HUES48 (cell line): ENCODE measurements at regions not wholly inside any gene's neighbourhood (a gene's known extent, or its start where the extent isn't known, plus 50 kb on each side); places are given as distances from the start of the nearest gene placed in this dataset.

Source experiments
- H3K27ac ChIP-seq: one replicate; pipeline ENCODE4 v1.7.0; 2013; ENCODE audit warnings: low read depth, low read length, inconsistent platforms
- H3K27me3 ChIP-seq: 2 replicates; pipeline ENCODE4 v1.6.1; 2013; ENCODE audit warnings: mild to moderate bottlenecking, low read length; ENCODE audit not compliant: control insufficient read depth, insufficient read depth
- H3K36me3 ChIP-seq: 2 replicates; pipeline ENCODE4 v1.6.1; 2013; ENCODE audit warnings: low read length; ENCODE audit not compliant: control insufficient read depth, insufficient read depth
- H3K4me1 ChIP-seq: 2 replicates; pipeline ENCODE4 v1.6.1; 2013; ENCODE audit warnings: mild to moderate bottlenecking, low read length; ENCODE audit not compliant: control insufficient read depth, insufficient read depth
- H3K4me3 ChIP-seq: 2 replicates; pipeline ENCODE4 v1.5.1; 2013; ENCODE audit warnings: mild to moderate bottlenecking, low read depth, low read length
- H3K9ac ChIP-seq: 2 replicates; pipeline ENCODE4 v1.6.1; 2013; ENCODE audit warnings: mild to moderate bottlenecking, low read depth, low read length, moderate library complexity
- H3K9me3 ChIP-seq: 2 replicates; pipeline ENCODE4 v1.6.1; 2013; ENCODE audit warnings: low read length; ENCODE audit not compliant: control insufficient read depth, insufficient read depth

DNA sequence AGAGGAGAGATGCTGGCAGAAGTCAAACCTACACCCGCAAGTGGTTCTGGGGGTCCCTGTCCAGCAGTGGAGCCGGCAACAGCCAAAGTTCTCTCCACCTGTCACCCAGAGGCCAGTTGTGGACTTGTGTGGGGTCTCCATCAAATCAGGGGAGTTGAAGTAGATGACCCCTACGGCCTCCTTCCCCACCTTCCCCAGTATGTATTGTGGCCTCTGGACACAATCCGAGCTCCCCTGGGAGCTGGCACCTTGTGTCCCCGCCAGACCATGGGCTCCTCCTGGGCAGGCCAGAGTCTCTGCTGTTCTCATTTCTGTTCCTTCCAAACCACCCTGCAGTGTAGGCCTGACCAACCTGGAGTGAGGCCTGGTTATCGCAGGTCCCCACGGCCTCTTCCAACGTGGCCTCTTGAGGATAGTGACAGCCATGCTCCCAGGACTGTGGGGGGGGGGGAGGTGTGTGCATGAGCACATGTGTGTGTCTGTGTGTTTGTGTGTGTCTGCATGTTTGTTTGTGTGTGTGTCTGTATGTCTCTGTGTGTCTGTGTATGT, 246.4 kb downstream of the MATN1 start:
- Histone ChIP-seq H3K9ac (no peak overlapping the region), H3K9me3 (peaks cover 23% of the 10 kb centered on the region), H3K36me3 (no peaks in the 10 kb centered on the region), H3K4me3 (no peak overlapping the region), H3K27me3 (no peaks in the 10 kb centered on the region), H3K4me1 (no peaks in the 10 kb centered on the region), H3K27ac (no peak overlapping the region)

DNA sequence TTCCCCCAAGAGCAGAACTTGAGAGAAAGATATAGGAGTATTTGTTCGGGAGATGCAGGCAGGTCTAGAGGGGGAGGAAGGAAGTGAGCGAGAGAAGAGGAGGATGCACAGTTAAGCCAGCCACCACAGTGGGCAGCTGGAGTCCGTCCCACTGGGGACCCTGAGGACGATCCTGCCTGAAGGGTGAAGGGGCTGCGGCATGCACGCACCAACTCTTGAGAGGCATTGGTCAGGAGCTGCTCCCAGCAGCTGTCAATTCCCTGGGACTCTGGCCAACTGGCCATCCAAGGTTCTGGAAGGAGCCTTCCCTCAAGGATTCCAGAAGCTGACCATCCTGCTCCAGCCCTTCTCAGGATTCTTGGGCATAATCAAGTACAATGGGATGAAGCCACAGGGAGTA, 246.9 kb downstream of the MATN1 start:
- no peak overlapping the region for H3K27ac ChIP-seq
- peaks cover 19% of the 10 kb centered on the region for H3K9me3 ChIP-seq
- H3K4me1 ChIP-seq: no peaks in the 10 kb centered on the region
- H3K36me3 ChIP-seq: no peaks in the 10 kb centered on the region
- H3K9ac ChIP-seq: no peak overlapping the region
- no peak overlapping the region for H3K4me3 ChIP-seq
- H3K27me3 ChIP-seq: no peaks in the 10 kb centered on the region

DNA sequence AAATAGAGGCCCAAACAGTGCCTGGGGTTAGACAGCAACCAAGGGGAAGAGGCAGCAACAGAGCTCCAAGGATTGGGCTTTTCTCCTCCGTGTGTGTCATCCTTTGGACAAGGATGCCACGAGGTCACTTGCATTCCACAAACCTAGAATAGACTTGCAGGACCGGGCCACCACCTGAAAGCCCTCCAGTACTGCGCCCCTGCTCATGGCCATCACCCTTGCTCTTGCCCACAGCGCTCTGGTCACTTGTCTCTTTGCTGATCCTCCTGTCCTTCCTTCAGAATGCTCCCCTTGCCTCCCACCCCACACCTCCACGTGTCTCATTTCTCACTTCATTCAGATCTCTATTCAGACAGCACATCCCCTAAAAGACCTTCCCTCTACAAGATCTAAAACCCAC, 247.4 kb downstream of the MATN1 start:
- Histone ChIP-seq H3K9ac (no peak overlapping the region), H3K27ac (no peak overlapping the region), H3K4me1 (no peaks in the 10 kb centered on the region), H3K4me3 (no peak overlapping the region), H3K36me3 (no peaks in the 10 kb centered on the region), H3K9me3 (peaks cover 15% of the 10 kb centered on the region), H3K27me3 (no peaks in the 10 kb centered on the region)

DNA sequence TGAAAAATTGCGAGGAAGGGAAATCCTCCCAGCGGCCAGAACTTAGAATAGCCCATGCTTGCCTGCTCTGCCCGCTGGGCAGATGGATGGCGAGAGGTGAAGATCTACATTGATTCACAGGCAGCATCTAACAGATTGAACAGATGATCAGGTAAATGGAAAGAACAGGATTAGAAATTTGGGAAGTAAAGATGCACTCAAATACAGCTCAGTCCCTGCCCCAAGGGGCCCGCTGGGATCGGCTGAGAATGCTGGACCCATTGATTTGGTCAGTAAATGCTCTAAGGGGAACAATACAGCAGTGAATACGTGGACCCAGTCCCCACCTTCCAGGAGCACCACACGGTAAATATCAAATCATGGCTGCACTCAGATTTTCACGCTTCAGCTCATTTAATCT, 248.2 kb downstream of the MATN1 start:
- Histone ChIP-seq H3K9me3 (peaks cover 11% of the 10 kb centered on the region), H3K27me3 (no peaks in the 10 kb centered on the region), H3K4me1 (no peaks in the 10 kb centered on the region), H3K36me3 (no peaks in the 10 kb centered on the region), H3K4me3 (no peak overlapping the region), H3K27ac (no peak overlapping the region), H3K9ac (no peak overlapping the region)

DNA sequence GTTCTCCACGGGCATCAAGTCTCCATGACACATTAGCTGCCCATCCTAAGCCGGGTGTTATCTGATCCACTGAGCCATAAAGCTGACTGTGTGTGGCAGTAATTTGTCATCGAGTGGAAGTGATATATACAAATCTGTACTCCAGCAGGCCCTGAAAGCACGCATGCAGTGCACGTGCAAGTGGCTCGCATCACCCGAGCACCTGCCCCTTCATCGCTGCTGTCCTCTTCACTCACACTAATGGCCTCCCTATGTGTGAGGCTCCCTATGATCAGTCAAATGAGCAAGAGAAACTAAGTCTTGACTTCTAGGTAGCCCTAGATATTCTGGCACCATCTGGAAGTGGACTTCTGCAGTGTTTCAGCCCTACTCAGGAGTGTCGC, 248.6 kb downstream of the MATN1 start:
- Histone ChIP-seq H3K9ac (no peak overlapping the region), H3K36me3 (no peaks in the 10 kb centered on the region), H3K4me3 (no peak overlapping the region), H3K9me3 (peaks cover 8% of the 10 kb centered on the region), H3K4me1 (no peaks in the 10 kb centered on the region), H3K27me3 (no peaks in the 10 kb centered on the region), H3K27ac (no peak overlapping the region)

DNA sequence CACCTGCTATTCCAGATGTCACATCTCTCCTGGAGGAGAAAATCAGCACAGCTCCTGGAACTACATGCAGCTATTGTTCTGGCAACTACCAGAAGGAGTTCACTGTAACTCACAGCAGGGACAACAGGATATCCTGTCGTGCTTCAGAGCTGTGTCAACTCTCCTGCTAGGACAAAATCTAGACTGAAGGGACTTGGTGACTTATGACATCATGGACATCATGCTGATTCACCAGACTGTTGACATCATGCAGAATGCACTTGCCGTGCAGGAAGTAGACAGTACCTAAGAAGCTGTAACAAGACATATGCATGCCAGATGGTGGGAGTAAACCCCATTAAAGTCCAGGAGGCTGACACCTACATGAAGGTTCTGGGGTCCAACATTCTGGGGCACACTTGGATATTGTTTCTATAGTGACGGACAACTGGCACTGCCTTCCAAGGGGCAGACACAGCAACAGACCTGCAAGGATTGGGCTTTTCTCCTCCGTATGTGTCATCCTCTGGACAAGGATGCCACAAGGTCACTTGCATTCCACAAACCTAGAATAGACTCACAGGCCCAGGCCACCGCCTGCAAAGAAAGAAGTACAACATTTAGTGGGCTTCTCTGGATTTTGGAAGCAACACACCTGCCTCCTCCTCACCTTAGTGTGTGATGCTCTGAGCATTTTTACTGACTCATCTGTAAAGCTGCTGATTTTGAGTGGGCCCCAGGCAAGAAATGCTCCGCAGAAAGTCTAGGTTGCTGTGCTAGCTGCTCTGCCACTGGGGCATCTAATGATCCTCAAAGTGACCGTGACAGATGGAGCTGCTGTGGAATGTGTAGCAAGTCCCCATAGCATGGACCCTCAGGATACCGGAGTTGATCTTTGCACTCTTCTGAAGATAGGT, 249.2 kb downstream of the MATN1 start:
- Histone ChIP-seq H3K9me3 (peaks cover 6% of the 10 kb centered on the region; the same call in 1 of the 2 replicates), H3K4me1 (no peaks in the 10 kb centered on the region), H3K9ac (no peak overlapping the region), H3K27ac (no peak overlapping the region), H3K4me3 (no peak overlapping the region), H3K27me3 (no peaks in the 10 kb centered on the region), H3K36me3 (no peaks in the 10 kb centered on the region)

DNA sequence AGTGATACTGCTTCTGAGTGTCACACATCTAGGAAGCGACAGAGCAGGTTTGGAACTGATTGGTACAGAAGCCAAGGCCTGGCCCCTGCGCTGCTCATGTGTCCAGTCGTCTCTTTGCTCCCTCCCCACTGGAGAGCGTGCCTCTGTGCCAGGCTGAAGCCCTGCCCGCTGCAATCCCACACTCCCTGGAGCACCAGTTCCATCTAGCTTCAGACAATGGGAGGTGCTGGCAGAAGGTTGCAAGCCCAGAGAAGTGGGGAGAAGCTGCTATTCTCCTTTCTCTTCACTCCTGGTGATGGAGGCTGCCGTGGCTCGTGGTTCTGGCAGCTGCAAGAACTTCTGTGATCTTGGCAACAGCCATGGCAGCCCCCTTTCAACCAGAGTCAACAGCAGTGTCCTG, 250.9 kb downstream of the MATN1 start:
- Histone ChIP-seq H3K9me3 (peaks cover 3% of the 10 kb centered on the region; the same call in 1 of the 2 replicates), H3K9ac (no peak overlapping the region), H3K27me3 (no peaks in the 10 kb centered on the region), H3K27ac (no peak overlapping the region), H3K36me3 (no peaks in the 10 kb centered on the region), H3K4me1 (no peaks in the 10 kb centered on the region), H3K4me3 (no peak overlapping the region)

DNA sequence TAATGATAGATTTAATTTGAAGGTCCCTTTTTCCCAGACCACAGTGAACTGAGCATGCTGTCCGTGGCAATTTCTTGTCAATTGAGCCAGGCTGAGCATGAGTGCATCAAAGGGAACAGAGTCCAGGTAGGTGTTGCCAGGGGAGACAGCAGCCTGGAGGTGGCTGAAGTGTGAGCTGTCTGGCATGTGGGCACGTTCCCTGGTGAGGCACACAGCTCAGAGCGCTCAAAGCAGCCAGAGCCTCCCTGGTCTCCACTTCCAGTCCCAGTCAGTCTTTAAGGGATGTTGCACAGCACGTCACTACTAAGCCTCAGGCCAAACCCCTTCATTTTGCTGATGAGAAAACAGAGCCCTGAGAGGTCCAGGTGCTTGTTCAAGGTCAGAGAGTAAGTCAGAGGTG, 251.4 kb downstream of the MATN1 start:
- Histone ChIP-seq H3K4me1 (no peaks in the 10 kb centered on the region), H3K27me3 (no peaks in the 10 kb centered on the region), H3K36me3 (no peaks in the 10 kb centered on the region), H3K27ac (no peak overlapping the region), H3K9ac (no peak overlapping the region), H3K4me3 (no peak overlapping the region), H3K9me3 (peaks cover 3% of the 10 kb centered on the region; the same call in 1 of the 2 replicates)

DNA sequence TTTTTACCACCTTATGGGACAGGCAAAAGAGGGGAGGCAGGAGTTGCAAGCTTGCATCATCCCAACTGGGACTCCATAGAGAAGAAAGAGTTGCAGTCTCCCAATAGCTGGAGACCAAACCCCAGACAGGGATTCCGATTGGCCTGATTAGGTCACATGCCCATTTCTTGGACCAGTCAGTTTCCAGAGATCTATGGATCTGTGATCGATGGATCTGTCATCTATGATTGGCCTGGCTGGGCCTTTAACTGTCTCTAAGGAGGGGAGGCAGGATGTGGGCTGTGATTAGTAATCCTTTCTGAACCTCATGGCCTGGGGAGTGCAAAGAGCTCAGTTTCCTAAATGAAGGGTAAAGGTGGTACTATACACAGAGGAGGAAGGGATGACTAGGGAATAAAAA, 252.1 kb downstream of the MATN1 start:
- no peak overlapping the region for H3K9ac ChIP-seq
- H3K9me3 ChIP-seq: peaks cover 3% of the 10 kb centered on the region; the same call in 1 of the 2 replicates
- no peaks in the 10 kb centered on the region for H3K36me3 ChIP-seq
- no peaks in the 10 kb centered on the region for H3K4me1 ChIP-seq
- no peak overlapping the region for H3K27ac ChIP-seq
- H3K27me3 ChIP-seq: no peaks in the 10 kb centered on the region
- no peak overlapping the region for H3K4me3 ChIP-seq

DNA sequence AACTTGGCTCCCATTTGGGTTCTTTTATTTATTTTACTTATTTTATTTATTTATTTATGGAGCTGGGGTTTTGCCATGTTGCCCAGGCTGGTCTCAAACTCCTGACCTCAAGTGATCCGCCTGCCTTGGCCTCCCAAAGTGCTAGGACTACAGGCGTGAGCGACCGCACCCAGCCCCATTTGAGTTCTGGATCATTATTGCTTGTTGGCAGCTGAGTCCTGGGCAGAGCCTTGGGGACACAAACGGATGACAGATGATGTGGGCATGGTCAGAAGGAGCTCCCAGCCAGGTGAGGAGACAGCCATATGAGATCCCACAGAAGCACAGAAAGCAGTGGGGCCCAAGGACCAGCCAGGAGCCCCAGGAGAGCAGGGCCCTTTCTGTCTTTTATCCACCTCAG, 254.0 kb downstream of the MATN1 start:
- Histone ChIP-seq H3K4me3 (no peak overlapping the region), H3K36me3 (no peaks in the 10 kb centered on the region), H3K9me3 (peaks cover 3% of the 10 kb centered on the region; the same call in 1 of the 2 replicates), H3K4me1 (no peaks in the 10 kb centered on the region), H3K9ac (no peak overlapping the region), H3K27me3 (no peaks in the 10 kb centered on the region), H3K27ac (no peak overlapping the region)

DNA sequence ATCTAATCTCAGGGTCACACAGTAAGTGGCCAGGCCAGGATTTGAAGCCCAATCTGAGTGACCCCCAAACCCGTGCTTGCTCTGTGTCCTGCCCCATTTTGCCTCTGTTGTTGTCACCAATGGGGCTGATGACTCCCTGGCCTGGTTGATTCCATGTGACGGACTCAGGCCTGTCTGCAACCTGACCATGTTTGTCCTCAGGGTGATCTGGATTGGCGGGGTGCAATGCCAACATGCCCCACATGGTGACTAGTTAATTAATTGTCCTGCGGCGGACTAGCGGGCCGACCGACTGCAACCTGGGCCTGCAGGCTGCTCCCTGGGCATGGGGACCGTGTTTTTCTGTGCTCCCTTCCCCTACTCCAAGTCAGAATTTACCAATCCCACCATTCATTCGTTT, 256.3 kb downstream of the MATN1 start:
- Histone ChIP-seq H3K4me3 (no peak overlapping the region), H3K9ac (no peak overlapping the region), H3K27ac (no peak overlapping the region), H3K27me3 (no peaks in the 10 kb centered on the region), H3K4me1 (no peaks in the 10 kb centered on the region), H3K36me3 (no peaks in the 10 kb centered on the region), H3K9me3 (peaks cover 8% of the 10 kb centered on the region)
